GM12875 (cell line): ENCODE measurements at regions not wholly inside any gene's neighbourhood (a gene's known extent, or its start where the extent isn't known, plus 50 kb on each side); places are given as distances from the start of the nearest gene placed in this dataset.

Source experiments
- H3K4me3 ChIP-seq: one replicate; pipeline ENCODE4 v1.5.1; 2011; ENCODE audit warnings: low read depth, low read length, control low read depth
- CTCF ChIP-seq: IDR thresholded peaks from 2 replicates; pipeline ENCODE4 v1.5.1; 2011; ENCODE audit warnings: low read depth, mild to moderate bottlenecking, control low read depth, inconsistent platforms, low read length, moderate library complexity, borderline replicate concordance; ENCODE audit not compliant: insufficient read depth

GRCh38 chr9:86589273-86589672 is 235.1 kb upstream of the TUT7 start:
- no peak overlapping the region for H3K4me3 ChIP-seq
- no peak for TF ChIP-seq CTCF

- no peak overlapping the region for H3K4me3 ChIP-seq
- no peak for TF ChIP-seq CTCF
These were observed 231.9 kb upstream of the TUT7 start for GRCh38 chr9:86586144-86586494.

- H3K4me3 ChIP-seq: no peak overlapping the region
- TF ChIP-seq CTCF: no peak
These were observed 231.4 kb upstream of the TUT7 start for GRCh38 chr9:86585422-86586143.

- no peak overlapping the region for H3K4me3 ChIP-seq
- no peak for TF ChIP-seq CTCF
These were observed 226.5 kb upstream of the TUT7 start for GRCh38 chr9:86580688-86581087.

GRCh38 chr9:86578722-86579121 is 224.5 kb upstream of the TUT7 start:
- no peak for TF ChIP-seq CTCF

GRCh38 chr9:86577420-86578333 is 223.5 kb upstream of the TUT7 start:
- TF ChIP-seq CTCF: no peak
- no peak overlapping the region for H3K4me3 ChIP-seq

More at GRCh38 chr9:86578722-86579121, 224.5 kb upstream of the TUT7 start:
- no peak overlapping the region for H3K4me3 ChIP-seq

- H3K4me3 ChIP-seq: no peak overlapping the region
- no peak for TF ChIP-seq CTCF
These were observed 221.8 kb upstream of the TUT7 start for GRCh38 chr9:86575825-86576525.
